PC-9 (cell line): ENCODE measurements at regions not wholly inside any gene's neighbourhood (a gene's known extent, or its start where the extent isn't known, plus 50 kb on each side); places are given as distances from the start of the nearest gene placed in this dataset.

Source experiments
- BruUV-seq: library from RNA; stranded (reverse); fragments of 400-500 nt; replicated peaks from 2 replicates; lab custom pipeline; 2021; lab: Mats Ljungman, UMichigan
- CTCF ChIA-PET: fragments of 300-600 bp; sonication (Branson Sonifier 250); formaldehyde crosslinking; loops from one replicate; lab custom pipeline; 2022; ENCODE audit warnings: antibody characterized with exemption; lab: Charles Lee
- POLR2A ChIA-PET: fragments of 300-600 bp; sonication (Branson Sonifier 250); formaldehyde crosslinking; loops from one replicate; lab custom pipeline; 2022; ENCODE audit warnings: antibody characterized with exemption; ENCODE audit not compliant: unreplicated experiment; lab: Charles Lee
- DNase-seq, 2 experiments: peaks; one replicate each; pipeline versions ENCODE4 v3.0.0 to v3.0.0-alpha.2; 2015 to 2022; ENCODE audit warnings: mixed read lengths in 1 of 2
- H2AFZ ChIP-seq: fragments of 200-600 bp; sonication (generic); 2 replicates; pipeline ENCODE4 v1.8.1; 2017; ENCODE audit warnings: antibody characterized with exemption
- H3F3A ChIP-seq: fragments of 200-600 bp; sonication (generic); 2 replicates; pipeline ENCODE4 v1.8.1; 2017; ENCODE audit warnings: antibody characterized with exemption, mild to moderate bottlenecking, low read depth; ENCODE audit not compliant: insufficient read depth
- H3K27ac ChIP-seq: fragments of 200-600 bp; sonication (generic); 2 replicates; pipeline ENCODE4 v1.6.1; 2016; ENCODE audit warnings: mixed run types
- H3K27me3 ChIP-seq: fragments of 200-600 bp; sonication (generic); 2 replicates; pipeline ENCODE4 v1.6.1; 2016; ENCODE audit warnings: low read depth, mixed run types; ENCODE audit not compliant: insufficient read depth
- H3K36me3 ChIP-seq: fragments of 200-600 bp; sonication (generic); 2 replicates; pipeline ENCODE4 v1.6.1; 2016; ENCODE audit warnings: low read depth, mixed run types
- H3K4me1 ChIP-seq: fragments of 200-600 bp; sonication (generic); replicated peaks from 2 replicates; pipeline ENCODE4 v1.6.1; 2016; ENCODE audit warnings: mixed run types; ENCODE audit not compliant: insufficient read depth
- H3K4me2 ChIP-seq: fragments of 200-600 bp; sonication (generic); 2 replicates; pipeline ENCODE4 v1.6.1; 2017; ENCODE audit warnings: mixed run types
- H3K4me3 ChIP-seq: fragments of 200-600 bp; sonication (generic); 2 replicates; pipeline ENCODE4 v1.6.1; 2016; ENCODE audit warnings: mixed run types
- H3K79me2 ChIP-seq: fragments of 200-600 bp; sonication (generic); 2 replicates; pipeline ENCODE4 v1.6.1; 2017; ENCODE audit warnings: low read depth, mixed run types
- H3K9me2 ChIP-seq: fragments of 200-600 bp; sonication (generic); 2 replicates; pipeline ENCODE4 v1.8.1; 2017; ENCODE audit warnings: mild to moderate bottlenecking; ENCODE audit not compliant: insufficient read depth
- H3K9me3 ChIP-seq: fragments of 200-600 bp; sonication (generic); 2 replicates; pipeline ENCODE4 v1.8.1; 2016; ENCODE audit warnings: low read depth; ENCODE audit not compliant: insufficient read depth
- H4K20me1 ChIP-seq: fragments of 200-600 bp; sonication (generic); 2 replicates; pipeline ENCODE4 v1.8.1; 2017; ENCODE audit not compliant: insufficient read depth
- CTCF ChIP-seq: fragments of 200-600 bp; sonication (generic); conservative IDR thresholded peaks from 2 replicates; pipeline ENCODE4 v1.6.1; 2017; ENCODE audit warnings: mixed run types, antibody characterized with exemption, mild to moderate bottlenecking, moderate library complexity
- EZH2 ChIP-seq: fragments of 200-600 bp; sonication (generic); IDR thresholded peaks from 2 replicates; pipeline ENCODE4 v1.8.0; 2017; ENCODE audit warnings: antibody characterized with exemption, low read depth
- intact Hi-C: fragments of 100-400 bp; cut with micrococcal nuclease; formaldehyde crosslinking; loops from one replicate; pipeline ENCODE4 v1.10.0; 2022; ENCODE audit not compliant: unreplicated experiment

- no peaks in the 10 kb centered on the region for H3K9me3 ChIP-seq
- DNase-seq = no peak
- ChIA-PET CTCF (no interaction called here), POLR2A (no interaction called here)
- H3K9me2 ChIP-seq = no peaks in the 10 kb centered on the region
- intact Hi-C loops = no loop called here
- H3F3A ChIP-seq = no peaks in the 10 kb centered on the region
- H3K4me1 ChIP-seq = no peaks in the 10 kb centered on the region
- H3K36me3 ChIP-seq = no peaks in the 10 kb centered on the region
- no peaks in the 10 kb centered on the region for H4K20me1 ChIP-seq
- no peak for TF ChIP-seq CTCF
- TF ChIP-seq EZH2 = no peak
- no peak overlapping the region for H3K4me2 ChIP-seq
- H3K27ac ChIP-seq = no peak overlapping the region
- BruUV-seq = no TSS peak
- H3K27me3 ChIP-seq = no peaks in the 10 kb centered on the region
- no peak overlapping the region for H3K4me3 ChIP-seq
- no peaks in the 10 kb centered on the region for H3K79me2 ChIP-seq
- no peak overlapping the region for H2AFZ ChIP-seq
Observed at GRCh38 chr4:64846417-64846816, 437.2 kb upstream of the TECRL start.

GRCh38 chr4:64829749-64830148 is 420.5 kb upstream of the TECRL start:
- Histone ChIP-seq H3K27me3 (no peaks in the 10 kb centered on the region), H3K27ac (no peak overlapping the region), H3K9me3 (no peaks in the 10 kb centered on the region), H3K9me2 (no peaks in the 10 kb centered on the region), H3F3A (no peaks in the 10 kb centered on the region), H3K4me3 (no peak overlapping the region), H3K4me2 (no peak overlapping the region), H3K36me3 (no peaks in the 10 kb centered on the region), H4K20me1 (no peaks in the 10 kb centered on the region), H3K79me2 (no peaks in the 10 kb centered on the region), H2AFZ (no peak overlapping the region), H3K4me1 (no peaks in the 10 kb centered on the region)
- BruUV-seq = no TSS peak
- ChIA-PET CTCF (no interaction called here), POLR2A (no interaction called here)
- no peak for DNase-seq
- intact Hi-C loops = no loop called here
- TF ChIP-seq EZH2 (no peak), CTCF (no peak)

DNA sequence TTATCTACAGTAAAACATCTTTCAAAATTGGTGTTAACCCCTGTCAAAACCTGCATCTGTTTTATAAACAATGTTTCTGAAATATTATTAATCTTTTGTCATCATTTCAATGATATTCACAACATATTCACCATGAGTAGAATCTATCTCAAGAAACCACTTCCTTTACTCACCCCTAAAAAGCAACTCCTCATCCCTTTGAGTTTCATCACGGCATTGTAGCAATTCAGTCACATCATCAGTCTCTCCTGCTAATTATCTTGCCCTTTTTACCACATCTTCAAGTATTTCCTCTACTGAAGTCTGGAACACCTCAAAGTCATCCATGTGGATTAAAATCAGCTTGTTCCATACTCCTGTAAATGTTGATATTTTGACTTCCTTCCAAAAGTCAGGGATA is 415.3 kb upstream of the TECRL start:
- TF ChIP-seq CTCF (no peak), EZH2 (no peak)
- no peaks in the 10 kb centered on the region for H3K79me2 ChIP-seq
- POLR2A ChIA-PET = no interaction called here
- no peaks in the 10 kb centered on the region for H3K27me3 ChIP-seq
- no peaks in the 10 kb centered on the region for H3K4me1 ChIP-seq
- no peak overlapping the region for H2AFZ ChIP-seq
- no peak overlapping the region for H3K4me3 ChIP-seq
- no peak for DNase-seq
- no peaks in the 10 kb centered on the region for H3K9me2 ChIP-seq
- H3K9me3 ChIP-seq = no peaks in the 10 kb centered on the region
- CTCF ChIA-PET = no interaction called here
- H3K36me3 ChIP-seq = no peaks in the 10 kb centered on the region
- no TSS peak for BruUV-seq
- intact Hi-C loops = no loop called here
- no peaks in the 10 kb centered on the region for H4K20me1 ChIP-seq
- H3F3A ChIP-seq = no peaks in the 10 kb centered on the region
- H3K4me2 ChIP-seq = no peak overlapping the region
- no peak overlapping the region for H3K27ac ChIP-seq
